ENCODE measurements at regions not wholly inside any gene's neighbourhood (a gene's known extent, or its start where the extent isn't known, plus 50 kb on each side); places are given as distances from the start of the nearest gene placed in this dataset.

GRCh38 chr15:25954398-25954797 lies 91.3 kb upstream of the ATP10A start:
- TF ChIP-seq JUND (IDR thresholded peaks at IDR 0.05; ENCODE audit: low read depth), result no peak
- in situ Hi-C loops (cut with HindIII; ENCODE audit: low pct_unique_long_range_greater_than_20kb, low sequenced_read_pairs), result no loop called here
- no peak for DNase-seq (ENCODE audit: low read depth in 1 of 2, low spot score in 1 of 2)

- in situ Hi-C loops (cut with HindIII; ENCODE audit: low pct_unique_long_range_greater_than_20kb, low sequenced_read_pairs), result no loop called here
- TF ChIP-seq JUND (IDR thresholded peaks at IDR 0.05; ENCODE audit: low read depth), result no peak
- DNase-seq (ENCODE audit: low read depth in 1 of 2, low spot score in 1 of 2), result no peak
Measured at GRCh38 chr15:25950014-25950413, 86.9 kb upstream of the ATP10A start.

GRCh38 chr15:25947323-25948314 lies 84.5 kb upstream of the ATP10A start:
- DNase-seq (ENCODE audit: low read depth in 1 of 2, low spot score in 1 of 2), result peak; percentile 35 to 69
- in situ Hi-C loops (cut with HindIII; ENCODE audit: low pct_unique_long_range_greater_than_20kb, low sequenced_read_pairs), result no loop called here

GRCh38 chr15:25946241-25946805 lies 83.2 kb upstream of the ATP10A start:
- in situ Hi-C loops (cut with HindIII; ENCODE audit: low pct_unique_long_range_greater_than_20kb, low sequenced_read_pairs), result no loop called here
- TF ChIP-seq JUND (IDR thresholded peaks at IDR 0.05; ENCODE audit: low read depth), result no peak
- DNase-seq (ENCODE audit: low read depth in 1 of 2, low spot score in 1 of 2), result no peak

More at GRCh38 chr15:25947323-25948314, 84.5 kb upstream of the ATP10A start:
- no peak for TF ChIP-seq JUND (IDR thresholded peaks at IDR 0.05; ENCODE audit: low read depth)

- DNase-seq (ENCODE audit: low read depth in 1 of 2, low spot score in 1 of 2), result no peak
- TF ChIP-seq JUND (IDR thresholded peaks at IDR 0.05; ENCODE audit: low read depth), result no peak
- in situ Hi-C loops (cut with HindIII; ENCODE audit: low pct_unique_long_range_greater_than_20kb, low sequenced_read_pairs), result no loop called here
Measured at GRCh38 chr15:25944386-25944785, 81.3 kb upstream of the ATP10A start.

GRCh38 chr15:25943831-25944230 lies 80.7 kb upstream of the ATP10A start:
- TF ChIP-seq JUND (IDR thresholded peaks at IDR 0.05; ENCODE audit: low read depth), result no peak
- in situ Hi-C loops (cut with HindIII; ENCODE audit: low pct_unique_long_range_greater_than_20kb, low sequenced_read_pairs), result no loop called here
- DNase-seq (ENCODE audit: low read depth in 1 of 2, low spot score in 1 of 2), result no peak

- in situ Hi-C loops (cut with HindIII; ENCODE audit: low pct_unique_long_range_greater_than_20kb, low sequenced_read_pairs), result no loop called here
- no peak for TF ChIP-seq JUND (IDR thresholded peaks at IDR 0.05; ENCODE audit: low read depth)
- no peak for DNase-seq (ENCODE audit: low read depth in 1 of 2, low spot score in 1 of 2)
Measured at GRCh38 chr15:25939122-25939521, 76.0 kb upstream of the ATP10A start.

- TF ChIP-seq JUND (IDR thresholded peaks at IDR 0.05; ENCODE audit: low read depth), result no peak
- DNase-seq (ENCODE audit: low read depth in 1 of 2, low spot score in 1 of 2), result no peak
- in situ Hi-C loops (cut with HindIII; ENCODE audit: low pct_unique_long_range_greater_than_20kb, low sequenced_read_pairs), result no loop called here
Measured at GRCh38 chr15:25937796-25938195, 74.7 kb upstream of the ATP10A start.

- DNase-seq (ENCODE audit: low read depth in 1 of 2, low spot score in 1 of 2), result no peak
- in situ Hi-C loops (cut with HindIII; ENCODE audit: low pct_unique_long_range_greater_than_20kb, low sequenced_read_pairs), result no loop called here
- TF ChIP-seq JUND (IDR thresholded peaks at IDR 0.05; ENCODE audit: low read depth), result no peak
Measured at GRCh38 chr15:25936004-25936403, 72.9 kb upstream of the ATP10A start.

- peak; percentile 72 to 91 for DNase-seq (ENCODE audit: low read depth in 1 of 2, low spot score in 1 of 2)
- in situ Hi-C loops (cut with HindIII; ENCODE audit: low pct_unique_long_range_greater_than_20kb, low sequenced_read_pairs), result no loop called here
- TF ChIP-seq JUND (IDR thresholded peaks at IDR 0.05; ENCODE audit: low read depth), result no peak
Measured at GRCh38 chr15:25933456-25934158, 70.5 kb upstream of the ATP10A start.

- in situ Hi-C loops (cut with HindIII; ENCODE audit: low pct_unique_long_range_greater_than_20kb, low sequenced_read_pairs), result no loop called here
- no peak for TF ChIP-seq JUND (IDR thresholded peaks at IDR 0.05; ENCODE audit: low read depth)
- DNase-seq (ENCODE audit: low read depth in 1 of 2, low spot score in 1 of 2), result no peak
Measured at GRCh38 chr15:25932696-25933095, 69.6 kb upstream of the ATP10A start.

GRCh38 chr15:25931851-25932250 lies 68.7 kb upstream of the ATP10A start:
- DNase-seq (ENCODE audit: low read depth in 1 of 2, low spot score in 1 of 2), result no peak
- in situ Hi-C loops (cut with HindIII; ENCODE audit: low pct_unique_long_range_greater_than_20kb, low sequenced_read_pairs), result no loop called here
- TF ChIP-seq JUND (IDR thresholded peaks at IDR 0.05; ENCODE audit: low read depth), result no peak

- in situ Hi-C loops (cut with HindIII; ENCODE audit: low pct_unique_long_range_greater_than_20kb, low sequenced_read_pairs), result no loop called here
- DNase-seq (ENCODE audit: low read depth in 1 of 2, low spot score in 1 of 2), result no peak
- TF ChIP-seq JUND (IDR thresholded peaks at IDR 0.05; ENCODE audit: low read depth), result no peak
Measured at GRCh38 chr15:25930931-25931330, 67.8 kb upstream of the ATP10A start.
